Astrocyte of the hippocampus (primary cell): ENCODE measurements at regions not wholly inside any gene's neighbourhood (a gene's known extent, or its start where the extent isn't known, plus 50 kb on each side); places are given as distances from the start of the nearest gene placed in this dataset.

Experiments
- DNase-seq: peaks from one replicate; pipeline ENCODE4 v3.0.0; 2011; ENCODE audit warnings: low read depth, low spot score

DNA sequence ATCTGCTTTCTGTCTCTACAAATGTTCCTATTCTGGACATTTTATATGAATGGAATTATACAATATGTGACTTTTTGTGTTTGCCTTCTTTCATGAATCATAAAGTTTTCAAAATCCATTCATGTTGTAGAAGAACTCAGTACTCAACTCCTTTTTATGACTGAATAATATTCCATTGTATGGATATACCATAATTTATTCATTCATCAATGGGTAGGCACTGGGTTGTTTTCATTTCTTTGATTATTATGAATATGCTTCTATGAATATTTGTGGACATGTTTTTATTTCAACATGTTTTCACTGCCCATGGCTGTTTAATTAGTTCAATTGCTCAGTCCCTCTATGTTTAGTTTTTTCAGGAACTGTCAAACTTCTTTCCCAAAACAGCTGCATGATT lies 76.5 kb upstream of the GTSF1L start:
- no peak for DNase-seq

GRCh38 chr20:43800186-43800585 lies 73.4 kb upstream of the GTSF1L start:
- no peak for DNase-seq

GRCh38 chr20:43799741-43800140 lies 72.9 kb upstream of the GTSF1L start:
- DNase-seq = no peak

DNA sequence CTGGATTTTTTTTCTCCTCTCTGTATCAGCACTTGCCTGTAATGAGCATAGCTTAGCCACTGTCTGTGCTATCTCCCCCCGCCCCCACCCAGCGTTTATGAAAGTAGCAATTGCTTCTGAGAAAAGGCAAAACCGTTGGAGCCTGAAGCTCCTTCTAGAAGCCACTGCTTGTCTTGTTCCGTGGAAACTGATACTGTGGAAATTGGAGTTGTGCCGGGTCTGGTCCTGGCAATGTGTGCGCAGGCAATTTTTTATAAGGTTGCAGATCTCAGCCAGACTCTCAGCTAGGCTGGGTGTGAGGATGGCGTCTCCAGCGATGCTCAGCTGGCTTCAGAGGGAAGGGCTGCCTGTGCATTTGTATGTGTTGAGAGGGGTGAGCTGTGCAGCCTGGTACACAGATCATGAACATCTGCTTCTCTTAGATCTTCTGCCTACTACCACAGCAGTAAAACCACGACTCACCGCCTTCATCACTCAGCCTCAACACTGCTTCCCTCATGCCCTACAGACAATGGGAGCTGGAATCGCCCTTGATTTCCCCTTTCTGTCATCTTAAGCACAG lies 72.4 kb upstream of the GTSF1L start:
- no peak for DNase-seq

DNA sequence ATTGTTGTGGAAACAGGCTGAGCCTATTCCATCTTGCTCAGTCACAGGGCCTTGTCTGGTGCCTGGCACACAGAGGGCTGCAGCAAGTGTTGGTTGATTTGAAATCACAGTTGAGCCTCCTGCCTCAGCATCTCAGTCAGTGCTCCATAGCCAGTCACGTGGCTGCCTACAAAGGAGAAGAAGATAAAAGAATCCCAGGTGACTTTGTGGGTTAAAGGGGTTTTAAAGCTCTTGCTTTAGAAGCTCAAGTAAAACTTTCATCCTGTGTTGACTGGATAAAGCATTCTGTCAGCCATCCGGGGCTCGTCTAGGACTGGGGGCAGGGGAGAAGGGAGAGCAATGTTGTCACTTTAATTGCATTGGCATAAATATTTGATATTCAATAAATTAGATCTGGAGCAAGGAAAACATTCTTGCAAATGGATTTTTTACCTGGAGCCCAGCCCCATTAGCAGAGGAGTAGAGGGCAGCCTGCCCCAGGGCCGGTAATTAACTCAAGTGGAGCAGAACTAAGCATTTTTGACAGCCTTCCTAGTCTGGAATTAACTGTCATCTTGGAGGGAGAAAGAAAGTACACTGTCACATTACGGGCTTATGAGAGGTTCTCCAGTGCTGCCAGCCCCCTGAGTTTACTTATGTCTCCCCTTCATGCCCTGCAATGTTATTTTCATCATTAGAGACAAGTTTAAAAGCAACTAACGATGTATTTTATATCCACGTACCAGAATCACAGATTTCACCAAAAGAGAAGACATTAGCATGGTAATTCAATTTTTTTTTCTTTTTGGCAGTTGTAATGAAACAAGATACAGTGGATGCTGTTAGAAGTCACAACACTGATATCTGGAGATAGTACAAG lies 71.7 kb upstream of the GTSF1L start:
- no peak for DNase-seq

- peak; percentile 34 for DNase-seq
Measured at GRCh38 chr20:43794326-43794725, 67.5 kb upstream of the GTSF1L start.

DNA sequence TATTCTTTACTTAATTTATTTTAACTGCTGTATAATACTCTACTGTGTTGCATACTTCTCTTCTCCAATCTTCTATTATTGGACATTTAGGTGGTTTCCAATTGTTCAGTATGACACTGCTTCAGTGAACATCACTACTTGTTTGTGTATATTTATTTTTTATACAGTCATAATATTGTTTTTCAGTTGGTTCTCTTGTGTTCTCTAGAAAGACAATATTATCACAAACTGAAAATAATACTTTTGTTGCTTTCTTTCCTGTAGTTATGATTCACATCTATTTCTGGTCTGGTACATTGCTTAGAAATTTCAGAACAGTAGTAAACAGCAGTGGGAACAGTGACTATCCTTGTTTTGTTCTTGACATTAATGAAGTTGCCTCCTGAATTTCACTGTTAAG lies 62.8 kb upstream of the GTSF1L start:
- DNase-seq = no peak

DNA sequence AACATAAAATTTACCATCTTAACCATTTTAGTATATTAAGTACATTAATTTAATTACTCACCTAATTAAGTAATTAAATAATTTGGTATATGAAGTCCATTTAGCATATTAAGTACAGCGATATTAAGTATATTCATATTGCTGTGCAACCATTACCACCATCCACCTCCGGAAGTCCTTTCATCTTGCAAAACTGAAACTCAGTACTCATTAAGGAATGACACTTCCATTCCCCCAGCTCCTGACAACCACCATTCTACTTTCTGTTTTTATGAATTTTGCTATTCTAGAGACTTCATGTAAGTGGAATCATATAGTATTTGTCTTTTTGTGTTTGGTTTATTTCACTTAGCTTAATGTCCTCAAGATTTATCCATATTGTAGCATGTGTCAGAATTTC lies 61.1 kb upstream of the GTSF1L start:
- DNase-seq = no peak

DNA sequence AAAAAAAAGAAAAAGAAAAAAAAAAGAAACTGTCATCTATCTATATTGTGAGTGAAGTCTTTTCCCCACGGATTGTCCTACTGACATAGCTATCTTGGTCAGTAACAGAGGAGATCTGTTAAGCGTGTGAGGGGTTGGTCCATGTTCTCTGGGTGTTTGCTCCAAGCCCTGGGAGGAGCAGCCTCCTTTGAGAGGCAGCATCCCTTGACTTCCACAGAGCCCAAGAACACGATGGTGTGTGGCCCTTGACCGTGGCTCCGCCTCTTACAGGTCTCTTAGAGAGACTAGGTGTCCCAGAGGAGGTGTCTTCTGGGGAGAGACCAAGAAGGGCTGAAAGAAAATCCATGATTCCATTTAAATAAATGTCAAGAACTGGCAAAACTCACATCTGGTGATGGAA lies 60.1 kb upstream of the GTSF1L start:
- no peak for DNase-seq

DNA sequence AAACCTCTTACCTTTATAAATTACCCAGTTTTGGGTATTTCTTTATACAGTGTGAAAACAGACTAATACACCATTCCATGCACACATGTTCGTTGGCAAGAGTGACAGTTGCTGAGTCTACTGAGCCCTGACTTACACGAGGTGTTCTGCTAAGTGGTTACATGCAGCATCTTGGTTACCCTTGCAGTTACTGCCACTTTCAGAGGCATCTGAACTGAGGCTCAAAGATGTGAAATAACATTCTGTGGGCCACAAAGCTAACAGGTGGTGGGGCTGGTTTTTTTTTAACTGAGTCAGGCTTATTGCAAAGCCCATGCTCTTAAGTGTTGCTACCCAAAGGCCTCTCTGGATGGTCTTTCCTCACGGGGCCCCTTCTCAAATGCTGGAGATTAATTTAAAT lies 54.4 kb upstream of the GTSF1L start:
- no peak for DNase-seq

DNA sequence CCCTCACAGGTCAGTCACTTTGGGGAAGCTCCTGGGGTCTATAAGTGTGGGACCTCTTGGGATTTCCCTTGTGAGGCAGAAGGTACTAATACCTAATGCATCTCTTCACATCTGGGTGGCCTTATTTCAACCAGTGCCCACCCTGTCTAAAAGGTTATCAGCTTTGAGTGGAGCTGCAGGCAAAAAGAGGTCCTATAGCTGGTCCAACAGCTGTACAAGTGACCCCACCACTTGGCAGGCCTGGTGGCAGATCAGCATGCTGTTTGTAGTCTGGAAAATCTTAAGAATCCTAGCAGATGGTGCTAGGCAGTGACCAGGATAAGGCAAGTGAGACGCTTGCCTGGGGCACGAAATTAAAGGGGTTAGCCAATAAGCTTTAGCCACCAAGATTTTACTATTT lies 51.6 kb upstream of the GTSF1L start:
- no peak for DNase-seq

DNA sequence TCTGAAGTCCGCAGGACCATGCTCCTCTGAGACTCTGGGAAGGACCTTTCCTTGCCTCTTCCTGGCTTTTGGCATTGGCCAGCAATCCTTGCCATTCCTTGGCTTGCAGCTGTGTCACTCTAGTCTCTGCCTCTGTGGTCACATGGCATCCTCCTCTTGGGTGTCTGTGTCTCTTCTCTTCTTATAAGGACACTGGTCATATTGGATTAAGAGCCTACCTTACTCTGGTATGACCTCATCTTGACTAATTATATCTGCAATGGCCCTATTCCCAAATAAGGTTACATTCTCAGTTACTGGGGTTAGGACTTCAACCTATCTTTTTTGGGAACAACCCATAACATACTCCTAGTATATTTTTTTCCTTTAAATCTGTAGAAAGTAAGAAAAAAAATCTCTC lies 49.9 kb upstream of the GTSF1L start:
- DNase-seq = no peak
